LoVo (cell line): ENCODE measurements at regions not wholly inside any gene's neighbourhood (a gene's known extent, or its start where the extent isn't known, plus 50 kb on each side); places are given as distances from the start of the nearest gene placed in this dataset.
A peak's percentile ranks its signal among the peaks of the same experiment; 100 is the strongest.

Source experiments
- DNase-seq: peaks from one replicate; pipeline ENCODE4 v3.0.0-alpha.2; 2016; ENCODE audit warnings: low spot score

- no peak for DNase-seq
Measured at GRCh38 chr11:19519912-19520641, 192.6 kb upstream of the NAV2 start.

GRCh38 chr11:19519353-19519752 lies 193.3 kb upstream of the NAV2 start:
- DNase-seq: no peak

- DNase-seq: no peak
Measured at GRCh38 chr11:19513253-19513652, 199.4 kb upstream of the NAV2 start.

GRCh38 chr11:19512618-19513017 lies 200.0 kb upstream of the NAV2 start:
- DNase-seq: no peak

GRCh38 chr11:19511413-19512183 lies 201.0 kb upstream of the NAV2 start:
- DNase-seq: no peak

- DNase-seq: no peak
Measured at GRCh38 chr11:19511066-19511412, 201.6 kb upstream of the NAV2 start.

- no peak for DNase-seq
Measured at GRCh38 chr11:19510468-19510867, 202.2 kb upstream of the NAV2 start.

- DNase-seq: no peak
Measured at GRCh38 chr11:19509215-19509614, 203.4 kb upstream of the NAV2 start.

- peak; percentile 29 for DNase-seq
Measured at GRCh38 chr11:19508165-19508564, 204.5 kb upstream of the NAV2 start.

- DNase-seq: no peak
Measured at GRCh38 chr11:19506816-19507486, 205.7 kb upstream of the NAV2 start.

GRCh38 chr11:19502691-19503253 lies 209.9 kb upstream of the NAV2 start:
- no peak for DNase-seq

GRCh38 chr11:19501631-19502030 lies 211.0 kb upstream of the NAV2 start:
- no peak for DNase-seq

GRCh38 chr11:19499999-19500398 lies 212.6 kb upstream of the NAV2 start:
- DNase-seq: no peak

GRCh38 chr11:19499026-19499669 lies 213.5 kb upstream of the NAV2 start:
- no peak for DNase-seq

GRCh38 chr11:19493446-19494213 lies 219.0 kb upstream of the NAV2 start:
- no peak for DNase-seq

- no peak for DNase-seq
Measured at GRCh38 chr11:19482319-19483100, 230.1 kb upstream of the NAV2 start.

- no peak for DNase-seq
Measured at GRCh38 chr11:19480540-19480939, 232.1 kb upstream of the NAV2 start.

GRCh38 chr11:19478891-19479290 lies 233.7 kb upstream of the NAV2 start:
- DNase-seq: no peak

GRCh38 chr11:19474954-19475721 lies 234.4 kb upstream of the E2F8 start:
- DNase-seq: no peak

- DNase-seq: no peak
Measured at GRCh38 chr11:19474211-19474610, 233.5 kb upstream of the E2F8 start.
